ENCODE measurements at regions not wholly inside any gene's neighbourhood (a gene's known extent, or its start where the extent isn't known, plus 50 kb on each side); places are given as distances from the start of the nearest gene placed in this dataset.
"Not testable (repeated sequence)": the region's sequence is repeated elsewhere in the genome, so short reads cannot be mapped to it uniquely, and the experiment has no call there.

GRCh38 chr4:82171531-82172155 lies 202.1 kb downstream of the HNRNPD start:
- no peak for DNase-seq

- DNase-seq = no peak
These were observed 224.0 kb downstream of the HNRNPD start for GRCh38 chr4:82149750-82150149.

- DNase-seq = no peak
These were observed 227.9 kb downstream of the HNRNPD start for GRCh38 chr4:82145850-82146249.

DNA sequence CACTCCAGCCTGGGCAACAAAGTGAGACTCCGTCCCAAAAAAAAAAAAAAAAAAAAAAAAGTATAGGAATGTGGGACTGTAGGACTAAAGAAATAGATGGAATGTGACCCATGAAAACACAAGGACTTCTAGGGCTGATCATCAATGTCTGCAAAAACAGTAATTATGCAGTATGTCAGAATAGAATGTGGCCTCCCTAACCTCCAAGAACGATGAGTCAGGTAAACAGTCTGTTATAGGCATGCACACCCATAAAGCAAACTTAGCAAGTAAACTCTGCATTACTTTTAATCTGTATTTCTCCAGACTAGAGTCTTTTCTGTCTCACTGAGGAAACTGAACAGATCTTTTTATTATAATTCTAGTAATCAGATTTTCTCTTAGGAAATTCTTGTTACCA lies 233.4 kb downstream of the HNRNPD start:
- DNase-seq = no peak

DNA sequence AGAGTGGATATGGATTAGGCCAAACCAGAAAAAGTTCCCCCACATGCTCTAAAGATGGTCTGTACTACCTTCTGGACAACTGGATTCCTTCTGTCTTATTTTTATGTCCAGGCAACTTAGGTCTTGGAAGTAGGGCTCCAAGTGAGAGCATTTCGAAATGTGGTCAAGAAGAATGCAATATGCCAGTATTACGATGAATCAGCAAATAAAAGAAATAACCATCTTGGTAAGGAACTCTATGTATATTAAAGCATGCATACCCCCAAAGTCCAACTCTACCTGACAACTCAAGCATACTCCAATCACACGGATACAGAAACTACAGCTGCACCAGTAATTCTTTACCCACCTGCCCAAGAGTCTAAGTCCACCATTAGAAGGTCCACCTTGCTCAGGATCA lies 234.5 kb downstream of the HNRNPD start:
- no peak for DNase-seq

DNA sequence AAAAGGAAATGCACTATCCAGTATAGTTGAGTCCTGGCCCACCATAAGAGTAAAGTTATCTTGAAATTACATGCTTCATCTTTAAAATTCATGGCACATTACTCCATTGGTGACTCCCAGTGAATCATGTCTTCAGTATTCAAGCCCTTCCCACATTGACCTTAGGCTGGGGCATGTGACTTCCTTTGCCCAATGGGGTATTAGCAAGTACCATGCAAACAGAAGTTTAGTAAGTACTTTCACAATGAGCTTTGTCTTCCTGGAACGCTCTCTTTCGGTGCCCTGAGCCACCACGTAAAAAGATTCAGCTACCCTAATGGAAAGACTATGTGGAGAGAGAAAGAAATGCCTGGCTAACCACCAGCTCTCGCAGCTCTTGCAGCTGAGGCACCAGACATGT lies 235.4 kb downstream of the HNRNPD start:
- no peak for DNase-seq

DNA sequence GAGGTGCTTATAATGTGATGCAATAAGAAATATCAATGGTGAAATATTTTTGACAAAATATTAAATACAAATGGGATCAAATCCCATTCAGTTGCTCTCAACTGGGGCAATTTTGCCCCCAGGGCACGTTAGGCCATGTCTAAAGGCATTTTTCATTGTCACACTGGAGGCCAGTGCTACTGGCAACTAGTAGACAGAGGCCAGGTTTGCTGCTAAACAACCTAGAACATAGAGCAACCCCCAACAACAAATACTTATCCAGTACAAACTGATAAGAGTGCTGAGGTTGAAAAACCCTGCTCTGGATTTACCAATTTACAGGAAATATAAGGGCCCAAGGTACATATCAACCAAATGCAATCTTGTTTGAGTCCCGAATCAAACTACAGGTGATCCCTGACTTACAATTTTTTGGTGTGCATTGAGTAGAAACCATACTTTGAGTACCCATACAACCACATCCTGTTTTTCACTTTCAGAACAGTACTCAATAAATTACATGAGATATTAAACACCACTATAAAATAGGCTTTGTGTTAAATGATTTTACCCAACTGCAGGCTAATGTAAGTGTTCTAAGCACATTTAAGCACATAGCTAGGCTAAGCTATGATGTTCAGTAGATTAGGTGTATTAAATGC lies 237.5 kb downstream of the HNRNPD start:
- DNase-seq = peak; percentile 23

DNA sequence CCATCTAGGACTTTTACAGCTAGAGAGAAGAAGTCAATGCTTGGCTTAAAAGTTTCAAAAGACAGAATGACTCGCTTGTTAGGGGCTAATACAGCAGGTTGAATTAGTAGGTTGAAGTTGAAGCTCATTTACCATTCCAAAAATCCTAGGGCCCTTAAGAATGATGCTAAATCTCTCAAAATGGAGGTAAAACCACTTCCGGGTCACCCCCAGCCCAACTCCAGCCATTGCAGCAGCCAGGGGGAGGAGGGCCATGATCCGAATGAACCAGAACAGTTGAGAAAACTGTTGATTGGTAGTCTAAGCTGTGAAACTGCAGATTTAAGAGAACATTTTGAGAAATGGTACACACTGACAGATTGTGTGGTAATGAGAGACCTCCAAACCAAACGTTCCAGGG lies 245.4 kb downstream of the HNRNPD start:
- DNase-seq = no peak

DNA sequence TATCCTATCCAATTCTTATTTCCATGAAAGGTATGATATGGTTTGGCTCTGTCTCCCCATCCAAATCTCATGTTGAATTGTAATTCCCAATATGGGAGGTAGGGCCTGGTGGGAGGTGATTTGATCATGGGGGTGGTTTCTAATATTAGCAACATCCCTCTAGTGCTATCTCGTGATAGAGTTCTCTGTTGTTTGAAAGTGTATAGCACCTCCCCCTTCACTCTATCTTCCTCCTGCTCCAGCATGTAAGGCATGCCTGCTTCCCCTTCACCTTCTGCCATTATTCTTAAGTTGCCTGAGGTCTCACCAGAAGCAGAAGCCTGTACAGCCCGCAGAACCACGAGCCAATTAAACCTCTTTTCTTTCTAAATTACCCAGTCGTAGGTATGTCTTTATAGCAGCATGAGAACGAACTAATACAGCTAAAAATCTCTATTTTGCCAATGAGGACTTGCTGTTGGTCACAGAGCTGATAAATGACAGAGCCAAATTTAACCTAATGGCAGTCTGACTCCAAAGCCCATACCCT lies 247.2 kb downstream of the HNRNPD start:
- no peak for DNase-seq

- DNase-seq = no peak
These were observed 247.9 kb downstream of the HNRNPD start for GRCh38 chr4:82125787-82126297.

GRCh38 chr4:82124932-82125786 lies 248.6 kb downstream of the HNRNPD start:
- no peak for DNase-seq

- no peak for DNase-seq
These were observed 249.4 kb downstream of the HNRNPD start for GRCh38 chr4:82124365-82124764.

DNA sequence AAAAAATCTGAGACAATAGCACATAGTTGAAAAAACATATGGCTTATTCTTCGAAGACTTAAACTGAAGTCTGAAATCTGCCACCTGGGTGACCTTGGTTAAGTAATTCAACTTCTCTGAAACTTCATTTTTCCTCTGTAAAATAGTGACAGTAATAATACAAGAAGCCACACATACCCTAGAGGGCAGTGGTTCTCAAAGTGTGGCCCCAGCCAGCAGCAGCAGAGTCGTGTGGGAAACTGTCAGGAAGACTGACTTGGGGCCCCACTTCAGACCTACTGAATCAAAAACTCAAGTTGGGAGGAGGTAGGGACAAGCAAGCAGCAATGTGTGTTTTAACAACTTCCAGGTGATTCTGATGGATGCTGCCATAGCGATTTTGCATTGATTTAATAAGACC lies 249.9 kb downstream of the HNRNPD start:
- peak; percentile 31 for DNase-seq

- not testable (repeated sequence) for DNase-seq
These were observed 258.6 kb downstream of the HNRNPD start for GRCh38 chr4:82115183-82115582.

DNA sequence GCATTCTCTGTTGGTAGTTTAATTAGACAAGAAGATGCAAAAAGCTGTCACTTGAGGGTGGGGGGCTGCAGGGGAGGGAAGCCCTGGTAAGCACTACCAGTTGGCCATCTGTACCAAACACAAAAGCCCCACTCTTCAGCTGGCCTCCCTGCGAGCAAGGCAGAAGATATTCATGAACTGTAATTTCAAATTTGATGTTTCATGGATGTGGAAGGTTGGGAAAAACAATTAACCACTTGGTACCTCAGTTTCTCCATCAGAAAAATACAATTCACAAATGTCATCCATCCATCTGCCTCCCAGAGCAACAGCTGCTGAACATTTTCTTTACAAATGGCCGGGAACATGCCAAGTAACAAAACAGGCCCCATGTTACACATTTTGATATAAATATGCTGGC lies 265.3 kb downstream of the HNRNPD start:
- no peak for DNase-seq

- DNase-seq = no peak
These were observed 269.2 kb downstream of the HNRNPD start for GRCh38 chr4:82104578-82104977.

GRCh38 chr4:82099928-82100579 lies 273.7 kb downstream of the HNRNPD start:
- no peak for DNase-seq

GRCh38 chr4:82097504-82097903 lies 276.3 kb downstream of the HNRNPD start:
- DNase-seq = no peak

DNA sequence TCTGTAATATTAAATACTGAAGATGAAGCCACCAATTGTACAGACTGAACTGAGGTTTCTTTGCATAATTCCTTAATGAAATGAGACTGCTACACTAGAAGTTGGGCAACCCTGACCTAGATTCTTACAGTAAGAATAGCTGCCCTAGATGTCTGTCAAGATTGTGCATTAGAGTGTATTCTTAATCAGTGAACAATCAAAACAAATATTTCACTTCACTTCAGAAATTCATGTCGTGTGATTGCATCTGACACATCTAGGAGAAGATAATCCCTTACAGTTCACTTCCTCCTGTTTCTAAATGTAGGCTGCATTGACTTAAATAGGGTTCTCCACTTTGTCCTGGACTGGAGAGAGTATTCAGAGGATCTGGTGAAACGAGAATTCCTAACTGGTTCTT lies 283.1 kb downstream of the HNRNPD start:
- DNase-seq = no peak

GRCh38 chr4:82084747-82085146 lies 289.0 kb downstream of the HNRNPD start:
- no peak for DNase-seq

DNA sequence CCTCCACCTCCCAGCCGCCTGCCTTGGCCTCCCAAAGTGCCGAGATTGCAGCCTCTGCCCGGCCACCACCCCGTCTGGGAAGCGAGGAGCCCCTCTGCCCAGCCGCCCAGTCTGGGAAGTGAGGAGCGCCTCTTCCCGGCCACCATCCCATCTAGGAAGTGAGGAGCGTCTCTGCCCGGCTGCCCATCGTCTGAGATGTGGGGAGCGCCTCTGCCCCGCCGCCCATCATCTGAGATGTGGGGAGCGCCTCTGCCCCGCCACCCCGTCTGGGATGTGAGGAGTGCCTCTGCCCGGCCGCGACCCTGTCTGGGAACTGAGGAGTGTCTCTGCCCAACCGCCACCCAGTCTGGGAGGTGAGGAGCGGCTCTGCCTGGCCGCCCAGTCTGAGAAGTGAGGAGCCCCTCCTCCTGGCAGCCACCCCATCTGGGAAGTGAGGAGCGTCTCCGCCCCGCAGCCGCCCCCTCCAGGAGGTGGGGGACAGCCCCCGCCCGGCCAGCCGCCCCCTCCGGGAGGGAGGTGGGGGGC lies 296.3 kb downstream of the HNRNPD start:
- not testable (repeated sequence) for DNase-seq

DNA sequence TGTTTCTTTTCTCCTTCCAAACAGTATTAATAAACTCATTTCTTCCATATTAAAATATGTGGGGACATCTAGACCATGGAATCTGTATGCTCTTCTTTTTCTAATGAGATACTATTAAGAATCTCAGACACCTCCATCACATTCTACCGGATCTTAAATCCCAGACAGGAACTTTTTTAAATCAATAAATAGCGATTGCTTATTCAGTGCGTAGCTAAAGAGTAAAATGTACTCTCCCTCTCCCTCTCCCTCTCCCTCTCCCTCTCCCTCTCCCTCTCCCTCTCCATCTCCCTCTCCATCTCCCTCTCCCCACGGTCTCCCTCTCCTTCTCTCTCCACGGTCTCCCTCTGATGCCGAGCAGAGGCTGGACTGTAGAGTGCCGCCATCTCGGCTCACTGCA lies 297.0 kb downstream of the HNRNPD start:
- no peak for DNase-seq

DNA sequence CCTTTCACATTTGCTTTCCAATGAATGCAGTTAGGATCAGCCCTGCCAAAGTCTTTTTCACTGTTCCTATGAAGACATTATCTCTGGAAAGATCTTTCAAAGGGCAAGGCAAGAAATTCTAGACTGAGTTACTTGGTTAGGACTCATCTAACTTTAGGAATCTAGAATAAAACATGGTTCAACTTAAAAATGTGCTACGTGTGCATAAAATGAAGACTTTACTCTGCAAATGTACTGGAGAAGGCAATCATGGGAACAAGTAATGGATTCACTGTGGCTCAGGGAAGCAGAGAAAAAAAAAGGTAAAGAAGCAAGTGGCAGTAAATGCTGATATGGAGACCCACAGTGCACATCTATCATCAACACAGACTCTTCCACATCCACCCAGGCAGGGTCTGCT lies 297.4 kb downstream of the HNRNPD start:
- DNase-seq = no peak

Measured in CD4-positive, alpha-beta T cell treated with Interleukin-12 subunit alpha and Interleukin-12 subunit beta, for 1 hour (primary cell).